ENCODE measurements at regions not wholly inside any gene's neighbourhood (a gene's known extent, or its start where the extent isn't known, plus 50 kb on each side); places are given as distances from the start of the nearest gene placed in this dataset.
"Not testable (repeated sequence)": the region's sequence is repeated elsewhere in the genome, so short reads cannot be mapped to it uniquely, and the experiment has no call there.

- DNase-seq (ENCODE audit: low spot score) = no peak
These were observed 90.0 kb downstream of the IGLL5 start for GRCh38 chr22:22977479-22978200.

GRCh38 chr22:22978637-22979036 is 91.0 kb downstream of the IGLL5 start:
- DNase-seq (ENCODE audit: low spot score) = no peak

- DNase-seq (ENCODE audit: low spot score) = no peak
These were observed 91.1 kb upstream of the GNAZ start for GRCh38 chr22:22979121-22979724.

- no peak for DNase-seq (ENCODE audit: low spot score)
These were observed 90.4 kb upstream of the GNAZ start for GRCh38 chr22:22979954-22980353.

- DNase-seq (ENCODE audit: low spot score) = no peak
These were observed 88.4 kb upstream of the GNAZ start for GRCh38 chr22:22981670-22982571.

- DNase-seq (ENCODE audit: low spot score) = no peak
These were observed 87.7 kb upstream of the GNAZ start for GRCh38 chr22:22982616-22983015.

GRCh38 chr22:22983123-22983522 is 87.2 kb upstream of the GNAZ start:
- DNase-seq (ENCODE audit: low spot score) = no peak

GRCh38 chr22:22983816-22984215 is 86.5 kb upstream of the GNAZ start:
- no peak for DNase-seq (ENCODE audit: low spot score)

GRCh38 chr22:22984967-22985366 is 85.4 kb upstream of the GNAZ start:
- DNase-seq (ENCODE audit: low spot score) = no peak

- no peak for DNase-seq (ENCODE audit: low spot score)
These were observed 84.3 kb upstream of the GNAZ start for GRCh38 chr22:22986008-22986407.

- DNase-seq (ENCODE audit: low spot score) = no peak
These were observed 83.7 kb upstream of the GNAZ start for GRCh38 chr22:22986640-22987039.

GRCh38 chr22:22988150-22988549 is 82.2 kb upstream of the GNAZ start:
- no peak for DNase-seq (ENCODE audit: low spot score)

- DNase-seq (ENCODE audit: low spot score) = no peak
These were observed 81.5 kb upstream of the GNAZ start for GRCh38 chr22:22988785-22989184.

GRCh38 chr22:22989856-22990255 is 80.5 kb upstream of the GNAZ start:
- DNase-seq (ENCODE audit: low spot score) = no peak

- DNase-seq (ENCODE audit: low spot score) = not testable (repeated sequence)
These were observed 79.4 kb upstream of the GNAZ start for GRCh38 chr22:22990711-22991505.

GRCh38 chr22:22992474-22992873 is 77.8 kb upstream of the GNAZ start:
- DNase-seq (ENCODE audit: low spot score) = no peak

GRCh38 chr22:22993184-22993583 is 77.1 kb upstream of the GNAZ start:
- no peak for DNase-seq (ENCODE audit: low spot score)

GRCh38 chr22:22995166-22995565 is 75.2 kb upstream of the GNAZ start:
- no peak for DNase-seq (ENCODE audit: low spot score)

GRCh38 chr22:22996511-22997261 is 73.6 kb upstream of the GNAZ start:
- DNase-seq (ENCODE audit: low spot score) = no peak

GRCh38 chr22:22997262-22997898 is 72.9 kb upstream of the GNAZ start:
- DNase-seq (ENCODE audit: low spot score) = no peak

GRCh38 chr22:22997988-22998387 is 72.3 kb upstream of the GNAZ start:
- no peak for DNase-seq (ENCODE audit: low spot score)
